GM19463 (cell line): ENCODE measurements at regions not wholly inside any gene's neighbourhood (a gene's known extent, or its start where the extent isn't known, plus 50 kb on each side); places are given as distances from the start of the nearest gene placed in this dataset.

Experiments
- ATAC-seq: cut with Tn5 transposase; IDR thresholded peaks from one replicate; pipeline ENCODE4 v1.9.1; 2021; ENCODE audit warnings: mild to moderate bottlenecking, moderate library complexity; ENCODE audit not compliant: unreplicated experiment

DNA sequence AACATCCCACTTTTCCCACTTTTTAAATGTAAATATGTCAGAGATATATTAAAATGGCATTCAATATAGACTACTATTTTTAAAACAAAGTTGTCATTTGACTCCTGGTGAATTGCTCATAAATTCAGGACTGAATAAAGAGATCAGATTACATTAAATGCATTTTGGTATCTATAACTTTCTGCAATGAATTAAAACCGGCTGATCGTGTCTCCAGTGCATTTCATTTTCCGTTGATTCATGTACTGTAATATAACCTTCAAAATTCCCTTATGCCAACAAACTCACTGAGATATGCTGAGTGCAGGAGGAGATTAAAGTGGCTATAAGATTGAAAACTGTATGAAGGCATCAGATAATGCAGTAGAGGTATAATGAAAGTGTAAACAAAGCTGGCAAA, 361.1 kb upstream of the CDIN1 start:
- no peak for ATAC-seq

DNA sequence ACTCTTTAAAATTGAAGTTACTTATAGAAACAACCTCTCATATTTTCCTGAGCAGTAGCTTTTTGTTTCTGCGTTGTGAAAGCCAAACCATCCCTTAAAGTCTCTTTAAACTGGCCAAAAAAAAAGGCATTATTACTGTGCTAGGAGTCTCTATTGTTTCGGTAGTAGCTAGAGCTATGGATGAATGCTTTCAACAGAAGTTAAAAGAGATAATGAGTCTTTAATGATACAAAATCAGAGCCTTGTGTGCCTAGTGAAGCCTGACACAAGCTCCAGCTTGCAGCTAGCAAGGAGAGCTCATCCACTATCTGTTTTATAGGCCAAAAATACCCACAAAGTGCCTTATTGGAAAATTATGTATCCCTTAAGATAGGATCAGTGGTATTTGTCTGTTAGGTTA, 360.4 kb upstream of the CDIN1 start:
- ATAC-seq = no peak

DNA sequence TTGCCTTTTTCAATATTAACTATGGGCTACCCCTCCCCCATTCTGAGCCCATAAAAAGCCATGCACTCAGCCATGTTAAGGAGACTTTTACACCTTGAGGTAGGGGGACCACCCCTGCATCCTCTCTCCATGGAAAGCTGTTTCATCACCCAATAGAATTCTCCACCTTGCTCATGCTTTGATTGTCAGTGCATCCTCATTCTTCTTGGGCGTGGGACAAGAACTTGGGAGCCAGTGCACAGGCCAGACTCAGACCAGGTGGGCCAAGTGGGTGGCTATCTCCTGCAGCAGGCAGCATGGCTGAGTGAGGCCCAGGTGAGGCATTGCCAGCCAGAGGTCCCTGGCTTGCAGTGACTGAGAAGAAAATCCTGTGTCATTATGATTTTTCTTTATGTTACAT, 357.4 kb upstream of the CDIN1 start:
- ATAC-seq = no peak

DNA sequence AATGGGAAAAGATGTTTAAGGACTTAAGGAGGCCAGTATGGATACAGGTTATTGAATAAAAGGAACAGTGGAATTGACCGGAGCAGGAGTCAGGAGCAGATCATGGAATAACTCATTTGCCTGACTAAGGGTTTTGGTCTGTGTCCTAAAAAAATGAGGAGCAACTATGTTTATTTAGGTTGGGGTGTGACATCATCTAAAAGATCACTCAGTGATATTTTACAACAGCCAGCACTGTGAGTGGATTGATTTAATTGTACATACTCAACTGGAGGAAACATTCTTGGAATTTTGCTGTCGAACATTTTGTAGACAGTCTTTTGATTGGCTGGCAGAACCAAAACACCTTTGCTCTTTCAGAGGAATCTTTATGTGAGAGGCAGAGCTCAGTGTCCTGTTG, 348.6 kb upstream of the CDIN1 start:
- ATAC-seq = no peak

DNA sequence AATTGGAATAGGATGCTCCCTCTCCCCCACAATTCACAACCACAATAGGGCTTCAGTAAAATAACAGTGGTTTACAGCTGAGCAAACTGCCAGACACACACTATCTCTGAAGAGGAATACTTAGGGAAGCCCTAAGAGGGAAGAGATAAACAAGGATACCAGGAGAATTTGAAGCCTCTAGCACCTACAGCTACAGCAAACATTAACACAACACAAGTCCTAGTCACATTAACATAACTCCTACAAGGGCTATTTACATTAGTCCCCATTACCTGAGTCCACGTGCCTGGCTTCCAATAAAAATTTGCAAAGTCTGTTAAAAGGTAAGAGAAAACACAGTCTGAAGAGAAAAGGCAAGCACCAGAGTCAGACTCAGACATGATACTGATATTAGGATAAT, 346.9 kb upstream of the CDIN1 start:
- ATAC-seq = no peak

DNA sequence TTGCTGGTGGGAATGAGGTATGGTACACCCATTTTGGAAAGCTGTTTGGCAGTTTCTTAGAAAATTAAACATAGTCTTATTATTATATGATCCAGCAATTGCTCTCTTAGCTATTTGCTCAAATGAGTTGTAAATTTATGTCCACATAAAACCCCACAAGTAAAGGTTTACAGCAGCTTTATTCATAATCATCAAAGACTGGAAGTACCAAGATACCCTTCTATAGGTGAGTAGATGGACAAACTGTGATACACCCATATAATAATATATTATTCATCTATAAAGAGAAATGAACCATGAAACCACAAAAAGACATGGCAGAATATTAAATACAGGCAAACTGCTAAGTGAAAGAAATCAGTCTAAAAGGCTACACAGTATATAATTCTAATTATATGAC, 344.7 kb upstream of the CDIN1 start:
- no peak for ATAC-seq

DNA sequence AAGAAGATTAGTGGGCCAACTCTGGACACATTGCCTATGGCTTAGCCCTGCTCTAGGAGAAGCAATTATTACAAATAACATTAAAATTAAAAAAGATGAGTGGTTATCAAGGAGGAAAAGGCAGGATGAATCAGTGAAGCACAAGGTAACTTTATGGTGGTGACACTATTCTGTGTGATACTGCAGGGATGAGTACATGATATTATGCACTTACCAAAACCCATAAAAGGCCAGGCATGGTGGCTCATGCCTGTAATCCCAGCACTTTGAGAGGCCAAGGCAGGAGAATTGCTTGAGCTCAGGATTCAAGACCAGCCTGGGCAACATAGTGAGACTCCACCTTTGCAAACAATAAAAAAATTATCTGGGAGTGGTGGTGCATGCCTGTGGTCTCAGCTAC, 344.3 kb upstream of the CDIN1 start:
- ATAC-seq = no peak

DNA sequence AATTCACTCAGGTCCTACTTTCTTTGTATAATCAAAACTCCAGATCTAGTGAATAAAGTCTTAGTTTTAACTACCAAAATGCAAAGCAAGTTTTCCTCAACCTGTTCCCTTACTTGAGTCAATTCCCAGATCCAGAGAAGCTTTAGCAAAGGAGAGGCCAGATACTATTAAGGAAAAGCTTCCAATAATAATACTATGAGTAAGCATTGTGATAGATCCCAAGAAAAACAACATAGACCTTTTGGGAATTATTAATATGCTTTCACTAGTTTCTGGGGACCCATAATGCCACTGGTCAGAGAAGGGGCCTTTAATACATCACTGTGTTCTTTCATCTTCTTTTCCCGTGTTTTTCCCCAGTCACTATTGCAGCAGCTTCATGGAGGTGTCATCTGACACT, 339.9 kb upstream of the CDIN1 start:
- ATAC-seq = no peak

DNA sequence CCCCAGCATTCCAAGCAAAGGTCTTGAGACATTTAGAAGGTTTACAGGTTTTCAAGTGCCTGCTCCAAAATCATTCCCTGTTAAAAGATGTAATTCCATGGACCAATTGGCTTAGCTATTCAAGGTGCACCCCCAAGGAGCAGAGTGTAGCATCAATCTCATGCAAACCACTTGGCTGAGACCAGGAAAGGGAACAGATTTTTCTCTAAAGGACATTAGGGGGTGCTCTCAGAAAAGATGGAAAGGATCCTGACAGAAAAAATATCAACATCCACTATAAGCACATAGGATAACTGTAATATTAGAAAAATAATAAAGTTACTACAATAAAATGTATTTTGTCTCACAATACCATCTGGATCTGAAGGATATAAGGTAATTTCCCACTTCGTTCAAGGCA, 328.0 kb upstream of the CDIN1 start:
- no peak for ATAC-seq

DNA sequence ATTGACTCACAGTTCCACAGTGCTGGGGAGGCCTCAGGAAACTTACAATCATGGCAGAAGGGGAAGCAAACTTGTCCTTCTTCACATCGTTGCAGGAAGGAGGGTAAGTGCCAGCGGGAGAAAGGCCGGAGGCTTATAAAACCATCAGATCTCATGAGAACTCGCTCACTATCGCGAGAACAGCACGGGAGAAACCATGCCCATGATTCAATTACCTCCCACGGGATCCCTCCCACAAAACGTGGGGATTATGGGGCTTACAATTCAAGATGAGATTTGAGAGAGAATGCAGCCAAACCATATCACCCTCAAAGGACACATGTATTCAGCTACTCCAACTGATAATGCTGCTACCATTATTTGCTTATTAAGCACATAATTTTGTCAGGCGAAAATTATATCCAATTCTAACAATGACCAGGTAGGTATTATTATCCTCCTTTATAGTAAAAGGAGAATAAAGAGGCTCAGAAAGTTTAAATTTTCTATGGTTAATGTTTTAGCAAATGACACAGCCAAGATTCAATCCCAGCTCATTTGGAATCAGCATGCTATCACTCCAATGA, 327.2 kb upstream of the CDIN1 start:
- no peak for ATAC-seq

DNA sequence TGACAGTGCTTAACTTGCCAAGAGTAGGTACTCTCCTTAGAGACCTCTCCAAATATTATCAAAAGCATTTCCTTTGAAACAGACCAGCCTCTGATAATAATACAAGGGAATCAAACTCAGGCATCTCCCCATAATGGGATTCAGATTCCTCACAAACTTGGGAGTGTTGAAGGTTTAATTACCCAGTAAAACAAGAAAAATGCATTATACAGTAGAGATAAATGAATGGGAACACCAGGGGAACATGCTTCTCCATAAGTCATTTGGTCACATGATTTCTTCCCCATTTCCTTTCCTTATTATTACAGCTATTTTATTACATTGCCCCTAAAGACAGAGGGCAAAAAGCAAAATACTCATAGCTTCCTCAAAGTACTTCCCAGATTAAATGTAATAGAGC, 325.0 kb upstream of the CDIN1 start:
- ATAC-seq = no peak

DNA sequence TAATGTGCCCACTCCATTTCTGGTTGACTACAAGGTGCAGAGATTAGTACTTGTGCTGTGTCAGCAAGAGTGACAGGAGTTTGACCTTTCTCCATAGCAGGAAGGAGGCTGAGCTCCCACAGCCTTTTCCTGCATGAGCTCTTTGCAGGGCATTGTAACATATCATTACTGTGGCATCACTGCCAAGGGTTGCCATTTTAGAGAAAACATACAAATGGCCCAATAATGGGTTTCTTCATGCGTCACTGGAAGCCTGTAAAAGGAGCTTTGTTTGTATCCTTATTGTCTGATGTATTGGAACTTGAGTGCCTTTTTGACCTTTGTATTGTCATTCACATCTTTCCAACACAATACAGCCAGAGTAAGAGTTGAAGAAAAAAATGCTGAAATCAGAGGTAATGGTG, 323.0 kb upstream of the CDIN1 start:
- no peak for ATAC-seq

DNA sequence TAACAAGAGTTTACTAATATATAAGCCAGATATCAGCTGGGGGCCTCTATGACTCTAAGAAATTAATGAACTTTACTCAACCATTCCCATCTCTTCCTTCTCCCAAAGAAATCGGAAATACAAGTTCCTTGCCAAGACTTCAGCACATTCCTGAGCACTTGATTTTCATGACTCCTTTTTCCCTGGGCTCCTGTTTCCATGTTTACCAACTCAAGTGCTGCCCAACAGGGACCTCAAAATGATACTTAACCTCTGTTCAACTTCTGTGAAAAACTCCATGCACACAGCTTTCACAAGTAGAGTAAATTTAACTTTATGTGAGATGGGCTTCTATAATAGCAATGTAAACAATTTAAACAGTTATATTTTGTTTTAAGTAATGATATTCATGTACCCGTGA, 315.8 kb upstream of the CDIN1 start:
- no peak for ATAC-seq

DNA sequence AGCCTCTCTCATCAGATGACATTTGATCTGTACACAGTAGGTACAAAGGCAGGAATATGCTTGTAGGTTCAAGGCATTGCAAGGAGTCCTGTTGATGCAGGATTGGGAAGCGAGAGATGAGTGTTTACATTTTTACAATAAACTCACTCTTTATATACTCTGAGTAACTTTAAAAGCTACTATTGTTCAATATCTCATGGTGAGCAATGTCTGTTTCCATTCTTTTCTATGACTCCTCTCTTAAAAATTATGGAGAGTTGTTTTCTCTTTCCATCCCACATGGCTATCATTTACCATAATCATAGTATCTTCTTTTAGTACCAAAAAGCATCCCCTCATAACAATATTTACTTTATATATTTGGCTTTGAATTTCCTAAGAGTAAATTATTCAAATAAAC, 314.0 kb upstream of the CDIN1 start:
- no peak for ATAC-seq

DNA sequence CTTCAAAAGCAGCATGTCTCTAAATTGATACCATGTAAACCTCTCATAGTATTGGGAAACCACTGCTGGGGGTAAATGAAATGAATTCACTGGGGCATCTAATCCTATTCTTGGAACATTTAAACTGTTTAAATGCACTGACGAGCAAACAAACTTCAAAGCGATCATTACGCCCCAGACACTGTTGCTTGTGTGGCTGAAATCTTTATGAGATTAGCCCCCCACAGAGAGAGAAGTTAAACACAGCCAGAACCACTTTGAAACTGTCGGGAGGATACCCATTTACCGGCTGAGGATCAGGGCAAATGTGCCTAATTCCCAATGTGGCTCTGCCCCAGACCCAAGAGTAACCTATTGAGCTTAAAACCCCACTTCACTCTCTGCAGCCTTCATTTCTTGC, 308.4 kb upstream of the CDIN1 start:
- no peak for ATAC-seq

DNA sequence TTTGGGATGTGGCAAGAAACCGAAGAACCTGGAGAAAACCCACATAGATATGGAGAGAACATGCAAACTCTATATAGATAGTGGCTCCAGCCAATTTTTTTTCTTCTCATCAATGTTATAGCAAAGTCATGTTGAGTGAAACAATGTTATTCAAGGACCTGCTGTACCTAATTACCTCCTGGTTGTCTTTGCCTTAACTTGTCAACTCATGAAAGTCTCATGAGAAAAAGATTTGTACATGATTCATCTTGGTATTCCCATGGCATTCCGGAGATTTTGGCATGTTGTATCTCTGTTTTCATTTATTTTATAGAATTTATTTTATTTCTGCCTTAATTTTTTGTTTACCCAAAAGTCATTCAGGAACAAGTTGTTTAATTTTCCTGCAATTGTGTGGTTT, 303.8 kb upstream of the CDIN1 start:
- ATAC-seq = no peak

DNA sequence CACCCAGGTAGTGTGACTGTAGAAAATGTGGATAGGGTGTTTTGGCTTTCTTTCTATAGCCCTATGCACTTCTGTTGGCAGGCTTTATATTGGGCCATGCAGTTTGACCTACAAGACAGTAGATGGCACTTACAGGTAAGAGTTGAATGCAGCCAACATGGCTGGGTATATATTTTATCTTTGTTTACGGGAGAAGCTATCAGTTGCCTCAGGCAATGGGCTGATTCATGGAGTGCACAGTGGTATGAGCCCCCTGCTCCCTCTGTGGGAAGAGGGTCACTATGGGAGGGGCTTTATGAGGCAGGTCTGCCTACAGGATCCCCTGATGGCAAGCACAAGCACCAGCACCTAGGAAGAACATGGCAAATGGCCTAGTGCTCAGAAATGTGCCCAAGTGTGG, 301.2 kb upstream of the CDIN1 start:
- no peak for ATAC-seq

DNA sequence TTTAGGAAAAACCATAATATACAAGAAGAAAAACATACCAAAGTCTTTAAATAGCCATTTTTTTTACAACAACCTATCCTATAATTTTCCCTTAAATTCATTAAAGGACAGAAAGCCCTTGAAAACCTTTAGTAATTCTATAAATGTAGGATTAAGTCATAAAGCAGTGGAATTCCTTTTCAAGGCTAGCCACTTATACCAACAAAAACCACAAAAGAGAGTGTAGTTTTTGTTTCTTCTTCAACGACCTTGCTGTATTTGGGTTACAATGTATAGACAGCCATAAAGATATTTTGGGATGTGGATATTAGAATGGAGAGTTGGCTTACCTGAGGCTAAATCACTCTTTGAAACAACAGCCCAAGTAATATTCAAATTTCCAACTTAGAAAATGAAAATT, 296.6 kb upstream of the CDIN1 start:
- no peak for ATAC-seq

DNA sequence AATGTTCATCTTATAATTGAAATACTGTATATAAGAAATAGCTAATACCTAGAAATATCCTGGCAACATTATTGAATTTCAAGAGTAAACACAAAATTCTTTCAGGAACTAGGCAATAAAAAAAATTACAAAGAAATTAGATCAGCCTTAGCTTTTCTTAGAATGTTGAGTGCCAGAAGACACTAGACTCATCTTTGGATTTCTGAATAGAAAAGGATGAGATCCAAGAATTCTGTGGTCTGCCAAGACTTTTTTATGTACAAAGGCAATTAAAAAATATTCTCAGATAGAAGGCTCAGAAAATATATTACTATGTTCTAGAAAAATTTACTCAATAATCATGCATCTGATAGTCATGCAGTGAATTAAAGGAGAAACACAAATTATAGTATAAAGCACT, 294.5 kb upstream of the CDIN1 start:
- no peak for ATAC-seq

DNA sequence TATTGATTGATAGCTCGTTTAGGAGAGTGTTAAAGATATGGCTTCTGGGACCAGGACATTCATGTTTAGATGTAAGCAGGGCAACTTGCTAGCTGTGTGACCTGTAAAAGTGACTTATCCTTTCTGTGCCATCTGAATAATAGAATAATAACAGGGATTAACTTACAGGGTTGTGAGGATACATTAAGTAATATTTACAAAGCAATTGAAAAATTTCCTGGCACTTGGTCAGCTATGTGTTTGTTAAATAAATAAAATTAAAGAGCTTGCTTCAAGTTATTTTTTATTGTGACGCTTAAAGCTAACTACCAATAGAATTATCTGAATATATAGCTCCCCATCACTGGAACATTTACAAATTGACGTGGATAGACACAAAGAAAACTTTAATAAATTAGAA, 287.9 kb upstream of the CDIN1 start:
- no peak for ATAC-seq

DNA sequence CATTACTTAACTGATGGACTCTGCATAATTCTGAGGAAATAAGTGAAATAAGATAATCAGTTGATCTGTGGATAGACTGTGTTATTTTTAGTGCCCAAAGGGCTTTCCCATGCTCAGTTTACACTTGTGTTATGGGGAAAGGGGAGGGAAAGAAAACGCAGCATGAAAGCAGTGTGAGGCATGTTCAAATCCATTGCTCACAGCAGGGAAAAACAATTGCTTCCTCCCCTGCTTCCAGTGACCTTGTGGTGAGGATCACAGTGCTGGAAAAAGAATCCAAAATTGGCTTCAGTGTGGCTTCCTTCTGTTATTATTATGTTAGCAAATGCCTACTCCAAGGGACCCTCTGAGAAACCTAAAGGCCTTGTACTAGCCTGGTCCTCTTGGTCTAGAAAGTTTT, 285.1 kb upstream of the CDIN1 start:
- ATAC-seq = no peak

DNA sequence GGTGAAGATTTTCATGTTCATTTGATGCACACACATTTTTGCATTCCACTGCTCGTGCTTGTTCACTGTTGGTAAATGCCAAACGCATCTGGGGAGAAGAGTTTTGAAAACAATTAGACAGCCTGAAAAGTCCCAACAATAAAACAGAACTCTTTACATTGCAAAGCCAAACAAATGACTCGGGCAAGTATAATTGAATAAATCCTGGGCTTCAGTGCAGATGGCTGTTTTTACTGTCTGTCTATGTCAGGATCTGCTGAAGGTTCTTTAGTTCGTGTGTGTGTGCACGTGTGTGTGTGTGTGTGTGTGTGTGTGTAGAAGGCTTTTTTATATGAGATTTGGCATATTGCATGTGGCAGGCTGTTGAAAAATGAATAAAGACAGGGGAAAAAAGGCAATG, 277.5 kb upstream of the CDIN1 start:
- ATAC-seq = no peak

DNA sequence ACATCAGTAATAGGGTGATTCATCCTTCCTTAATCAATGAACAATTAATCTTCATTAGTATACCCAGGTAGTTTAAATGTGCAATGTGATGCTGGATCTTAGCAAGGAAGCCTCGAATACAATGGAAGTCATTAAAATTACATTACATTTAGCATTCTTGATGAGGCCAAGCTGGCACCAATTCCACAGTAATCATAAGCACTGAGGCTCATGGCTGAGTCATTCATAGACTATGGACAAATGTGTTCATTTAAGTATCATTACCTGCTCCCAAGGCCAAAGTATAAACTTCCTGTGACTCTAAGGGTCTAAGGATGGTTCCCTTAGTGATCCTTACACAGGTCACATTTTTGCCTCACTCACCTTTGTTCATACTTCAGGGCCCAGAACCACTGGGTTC, 266.4 kb upstream of the CDIN1 start:
- ATAC-seq = no peak

DNA sequence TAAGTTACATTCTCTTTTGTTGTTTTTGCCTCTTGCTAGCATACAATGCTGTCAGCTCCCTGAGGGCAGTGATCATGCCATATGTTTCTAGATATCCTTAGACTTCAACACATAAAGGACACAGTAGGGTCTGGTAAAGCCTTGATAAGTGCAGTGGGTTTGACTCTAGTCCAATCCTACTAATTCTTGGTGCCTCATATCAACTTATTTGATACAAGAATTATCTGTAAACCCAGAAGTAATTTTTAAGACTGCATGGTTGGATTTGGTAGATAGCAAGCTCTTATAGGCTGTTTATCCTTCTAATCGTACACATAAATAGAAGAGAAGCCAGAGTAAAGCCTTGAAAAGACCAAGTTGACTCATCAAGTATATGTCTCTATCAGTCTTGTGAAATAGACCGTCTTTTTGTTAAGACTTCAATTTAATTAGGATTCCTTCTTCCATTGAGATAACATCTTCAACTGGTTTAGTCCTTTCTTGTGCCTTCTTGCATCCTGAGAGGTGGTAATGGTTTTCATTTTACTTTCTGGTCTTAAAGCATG, 265.6 kb upstream of the CDIN1 start:
- ATAC-seq = no peak
